GM10266 (cell line): ENCODE measurements at regions not wholly inside any gene's neighbourhood (a gene's known extent, or its start where the extent isn't known, plus 50 kb on each side); places are given as distances from the start of the nearest gene placed in this dataset.

Experiments
- DNase-seq: peaks from one replicate; pipeline ENCODE4 v3.0.0; 2012; ENCODE audit errors: extremely low spot score
- TF ChIP-seq, protein P1 (sequence below): IDR thresholded peaks from 2 replicates; pipeline ENCODE4 v1.5.1; 2012; ENCODE audit warnings: mild to moderate bottlenecking, low read depth; ENCODE audit not compliant: control insufficient read depth, insufficient read depth; ENCODE audit errors: missing control alignments

DNA sequence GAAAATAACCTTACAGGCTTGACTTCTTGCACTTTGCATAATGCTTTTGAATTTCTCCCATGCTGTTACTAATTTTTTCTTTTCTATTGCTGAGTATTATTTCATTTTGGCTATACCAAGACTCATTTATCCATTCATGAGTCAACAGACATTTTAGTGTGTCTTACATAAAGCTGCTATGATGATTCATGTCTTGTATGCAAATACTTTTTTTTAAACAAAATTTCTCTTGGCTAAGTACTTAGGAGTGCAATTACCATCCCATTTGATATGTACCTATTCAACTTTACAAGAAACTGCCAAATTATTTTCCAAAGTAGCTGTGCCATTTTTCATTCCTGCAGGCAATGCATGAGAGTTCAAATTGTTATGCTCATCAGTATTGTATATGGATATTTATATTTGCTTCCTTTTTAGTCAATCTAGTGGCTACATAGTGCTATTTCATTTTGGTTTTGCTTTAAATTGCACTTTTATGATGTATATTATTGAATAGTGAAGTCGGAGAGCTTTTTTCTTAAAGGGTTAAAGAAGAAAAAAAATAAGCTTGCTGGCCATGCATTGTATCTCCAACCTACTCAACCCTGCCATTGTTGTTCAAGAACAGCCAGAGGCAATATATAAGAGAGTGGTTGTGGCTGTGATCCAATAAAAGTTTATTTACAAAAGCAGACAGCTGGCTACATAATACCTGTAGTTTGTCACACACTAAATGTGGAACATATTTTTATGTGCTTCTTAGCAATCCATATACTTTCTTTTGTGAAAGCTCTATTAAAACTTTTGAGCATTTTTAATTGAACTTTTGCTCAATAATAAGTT lies 862.8 kb downstream of the KCNT2 start:
- no peak for DNase-seq
- TF ChIP-seq, protein P1, sequence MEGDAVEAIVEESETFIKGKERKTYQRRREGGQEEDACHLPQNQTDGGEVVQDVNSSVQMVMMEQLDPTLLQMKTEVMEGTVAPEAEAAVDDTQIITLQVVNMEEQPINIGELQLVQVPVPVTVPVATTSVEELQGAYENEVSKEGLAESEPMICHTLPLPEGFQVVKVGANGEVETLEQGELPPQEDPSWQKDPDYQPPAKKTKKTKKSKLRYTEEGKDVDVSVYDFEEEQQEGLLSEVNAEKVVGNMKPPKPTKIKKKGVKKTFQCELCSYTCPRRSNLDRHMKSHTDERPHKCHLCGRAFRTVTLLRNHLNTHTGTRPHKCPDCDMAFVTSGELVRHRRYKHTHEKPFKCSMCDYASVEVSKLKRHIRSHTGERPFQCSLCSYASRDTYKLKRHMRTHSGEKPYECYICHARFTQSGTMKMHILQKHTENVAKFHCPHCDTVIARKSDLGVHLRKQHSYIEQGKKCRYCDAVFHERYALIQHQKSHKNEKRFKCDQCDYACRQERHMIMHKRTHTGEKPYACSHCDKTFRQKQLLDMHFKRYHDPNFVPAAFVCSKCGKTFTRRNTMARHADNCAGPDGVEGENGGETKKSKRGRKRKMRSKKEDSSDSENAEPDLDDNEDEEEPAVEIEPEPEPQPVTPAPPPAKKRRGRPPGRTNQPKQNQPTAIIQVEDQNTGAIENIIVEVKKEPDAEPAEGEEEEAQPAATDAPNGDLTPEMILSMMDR: no peak

GRCh38 chr1:195744256-195744655 lies 864.0 kb downstream of the KCNT2 start:
- DNase-seq: no peak
- TF ChIP-seq, protein P1: no peak

- TF ChIP-seq, protein P1: no peak
- no peak for DNase-seq
Measured at GRCh38 chr1:195740862-195741261, 867.4 kb downstream of the KCNT2 start.

DNA sequence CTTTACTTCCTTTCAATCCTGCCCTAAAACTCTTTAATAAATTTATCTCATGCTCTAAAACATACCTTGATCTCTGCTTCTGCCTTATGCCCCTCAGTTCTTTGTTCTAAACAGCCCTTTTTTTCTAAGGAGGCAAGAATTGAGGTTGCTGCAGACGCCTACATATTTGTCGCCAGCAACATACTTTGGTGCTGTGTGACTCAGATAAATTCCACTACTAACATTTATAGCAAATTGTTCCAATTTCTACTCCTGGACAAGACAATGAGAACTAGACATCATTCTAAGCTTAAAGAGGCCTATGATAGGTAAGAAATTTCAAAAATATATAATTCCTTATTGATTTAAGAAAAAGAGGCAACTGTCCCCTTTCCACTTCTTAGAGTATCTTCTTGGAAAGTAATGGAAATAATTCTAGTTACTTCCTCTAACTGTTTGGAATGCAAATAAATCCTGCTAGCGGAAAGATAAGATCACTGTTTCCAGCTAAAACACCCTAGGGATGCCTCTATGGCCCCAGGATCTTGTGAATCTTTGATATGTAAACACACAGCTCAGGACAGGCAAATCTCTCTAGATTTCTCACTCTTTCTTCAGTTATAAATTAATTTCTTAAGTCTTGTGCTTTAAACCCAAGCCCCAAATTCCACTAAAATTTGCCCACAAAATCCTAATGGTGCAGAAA lies 869.1 kb downstream of the KCNT2 start:
- TF ChIP-seq, protein P1: no peak
- DNase-seq: no peak

- DNase-seq: no peak
- TF ChIP-seq, protein P1: no peak
Measured at GRCh38 chr1:195735140-195735539, 873.1 kb downstream of the KCNT2 start.

GRCh38 chr1:195733826-195734225 lies 874.4 kb downstream of the KCNT2 start:
- TF ChIP-seq, protein P1: peak; percentile 24
- no peak for DNase-seq

GRCh38 chr1:195733408-195733807 lies 874.8 kb downstream of the KCNT2 start:
- TF ChIP-seq, protein P1: no peak
- no peak for DNase-seq
